Parathyroid adenoma (tissue), 2 donors: ENCODE measurements at regions not wholly inside any gene's neighbourhood (a gene's known extent, or its start where the extent isn't known, plus 50 kb on each side); places are given as distances from the start of the nearest gene placed in this dataset.

Source experiments
- H2AFZ ChIP-seq: fragments of 300-600 bp; sonication (generic); one replicate; pipeline ENCODE4 v1.7.0; 2017; ENCODE audit warnings: antibody characterized with exemption, mild to moderate bottlenecking
- H3K27ac ChIP-seq: fragments of 300-600 bp; sonication (generic); one replicate; pipeline ENCODE4 v1.7.0; 2017
- H3K27me3 ChIP-seq: fragments of 300-600 bp; sonication (generic); one replicate; pipeline ENCODE4 v1.7.0; 2017; ENCODE audit warnings: low read length; ENCODE audit not compliant: control insufficient read depth, insufficient read depth
- H3K36me3 ChIP-seq: fragments of 300-600 bp; sonication (generic); one replicate; pipeline ENCODE4 v1.7.0; 2017; ENCODE audit warnings: low read length; ENCODE audit not compliant: control insufficient read depth, insufficient read depth
- H3K4me1 ChIP-seq: fragments of 300-600 bp; sonication (generic); one replicate; pipeline ENCODE4 v1.7.0; 2017; ENCODE audit warnings: control low read depth
- H3K4me2 ChIP-seq: fragments of 300-600 bp; sonication (generic); one replicate; pipeline ENCODE4 v1.7.0; 2017; ENCODE audit warnings: low read length
- H3K4me3 ChIP-seq: fragments of 300-600 bp; sonication (generic); one replicate; pipeline ENCODE4 v1.7.0; 2017; ENCODE audit warnings: low read depth, low read length
- H3K79me2 ChIP-seq: fragments of 300-600 bp; sonication (generic); one replicate; pipeline ENCODE4 v1.7.0; 2017; ENCODE audit warnings: control low read depth
- H3K9ac ChIP-seq: fragments of 300-600 bp; sonication (generic); one replicate; pipeline ENCODE4 v1.7.0; 2017; ENCODE audit warnings: mild to moderate bottlenecking
- H3K9me3 ChIP-seq: fragments of 300-600 bp; sonication (generic); one replicate; pipeline ENCODE4 v1.7.0; 2017; ENCODE audit warnings: low read length; ENCODE audit not compliant: control insufficient read depth
- TF ChIP-seq, protein P1 (sequence below): fragments of 300-600 bp; sonication (generic); IDR thresholded peaks from one replicate; pipeline ENCODE4 v1.7.0; 2017; ENCODE audit warnings: antibody characterized with exemption, mild to moderate bottlenecking
- donor health status: primary hyperparathyroidism.

- Histone ChIP-seq H3K27ac (no peak overlapping the region), H3K27me3 (no peaks in the 10 kb centered on the region), H3K36me3 (no peaks in the 10 kb centered on the region), H3K9me3 (no peaks in the 10 kb centered on the region), H3K4me3 (no peak overlapping the region), H3K4me1 (no peaks in the 10 kb centered on the region), H2AFZ (no peak overlapping the region), H3K4me2 (no peak overlapping the region), H3K9ac (no peak overlapping the region), H3K79me2 (no peaks in the 10 kb centered on the region)
- TF ChIP-seq, protein P1, sequence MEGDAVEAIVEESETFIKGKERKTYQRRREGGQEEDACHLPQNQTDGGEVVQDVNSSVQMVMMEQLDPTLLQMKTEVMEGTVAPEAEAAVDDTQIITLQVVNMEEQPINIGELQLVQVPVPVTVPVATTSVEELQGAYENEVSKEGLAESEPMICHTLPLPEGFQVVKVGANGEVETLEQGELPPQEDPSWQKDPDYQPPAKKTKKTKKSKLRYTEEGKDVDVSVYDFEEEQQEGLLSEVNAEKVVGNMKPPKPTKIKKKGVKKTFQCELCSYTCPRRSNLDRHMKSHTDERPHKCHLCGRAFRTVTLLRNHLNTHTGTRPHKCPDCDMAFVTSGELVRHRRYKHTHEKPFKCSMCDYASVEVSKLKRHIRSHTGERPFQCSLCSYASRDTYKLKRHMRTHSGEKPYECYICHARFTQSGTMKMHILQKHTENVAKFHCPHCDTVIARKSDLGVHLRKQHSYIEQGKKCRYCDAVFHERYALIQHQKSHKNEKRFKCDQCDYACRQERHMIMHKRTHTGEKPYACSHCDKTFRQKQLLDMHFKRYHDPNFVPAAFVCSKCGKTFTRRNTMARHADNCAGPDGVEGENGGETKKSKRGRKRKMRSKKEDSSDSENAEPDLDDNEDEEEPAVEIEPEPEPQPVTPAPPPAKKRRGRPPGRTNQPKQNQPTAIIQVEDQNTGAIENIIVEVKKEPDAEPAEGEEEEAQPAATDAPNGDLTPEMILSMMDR, result no peak
These were observed 930.7 kb downstream of the BCL11A start for GRCh38 chr2:59622599-59623308.

- Histone ChIP-seq H3K27me3 (no peaks in the 10 kb centered on the region), H3K9ac (no peak overlapping the region), H3K27ac (no peak overlapping the region), H3K36me3 (no peaks in the 10 kb centered on the region), H3K4me3 (no peak overlapping the region), H3K4me2 (no peak overlapping the region), H3K9me3 (no peaks in the 10 kb centered on the region), H3K4me1 (no peaks in the 10 kb centered on the region), H2AFZ (no peak overlapping the region), H3K79me2 (no peaks in the 10 kb centered on the region)
- TF ChIP-seq, protein P1, result no peak
These were observed 949.3 kb downstream of the BCL11A start for GRCh38 chr2:59604123-59604522.

GRCh38 chr2:59594671-59595222 lies 958.7 kb downstream of the BCL11A start:
- Histone ChIP-seq H3K36me3 (no peaks in the 10 kb centered on the region), H3K4me2 (no peak overlapping the region), H3K9ac (no peak overlapping the region), H2AFZ (no peak overlapping the region), H3K4me3 (no peak overlapping the region), H3K4me1 (no peaks in the 10 kb centered on the region), H3K79me2 (no peaks in the 10 kb centered on the region), H3K27me3 (no peaks in the 10 kb centered on the region), H3K27ac (no peak overlapping the region), H3K9me3 (no peaks in the 10 kb centered on the region)
- TF ChIP-seq, protein P1, result no peak

- no peaks in the 10 kb centered on the region for H3K36me3 ChIP-seq
- no peak overlapping the region for H2AFZ ChIP-seq
- no peak overlapping the region for H3K4me2 ChIP-seq
- H3K27me3 ChIP-seq, result no peaks in the 10 kb centered on the region
- TF ChIP-seq, protein P1, result no peak
- no peaks in the 10 kb centered on the region for H3K9me3 ChIP-seq
- H3K4me3 ChIP-seq, result no peak overlapping the region
- no peak overlapping the region for H3K27ac ChIP-seq
- no peak overlapping the region for H3K9ac ChIP-seq
- H3K4me1 ChIP-seq, result no peaks in the 10 kb centered on the region
- H3K79me2 ChIP-seq, result no peaks in the 10 kb centered on the region
These were observed 962.7 kb downstream of the BCL11A start for GRCh38 chr2:59590798-59591197.

- H3K4me2 ChIP-seq, result no peak overlapping the region
- no peaks in the 10 kb centered on the region for H3K79me2 ChIP-seq
- no peaks in the 10 kb centered on the region for H3K27me3 ChIP-seq
- H3K9me3 ChIP-seq, result no peaks in the 10 kb centered on the region
- TF ChIP-seq, protein P1, result no peak
- no peak overlapping the region for H3K9ac ChIP-seq
- no peaks in the 10 kb centered on the region for H3K36me3 ChIP-seq
- no peaks in the 10 kb centered on the region for H3K4me1 ChIP-seq
- no peak overlapping the region for H2AFZ ChIP-seq
- H3K4me3 ChIP-seq, result no peak overlapping the region
- no peak overlapping the region for H3K27ac ChIP-seq
These were observed 963.6 kb downstream of the BCL11A start for GRCh38 chr2:59589881-59590280.
